HG02885 (cell line): ENCODE measurements at regions not wholly inside any gene's neighbourhood (a gene's known extent, or its start where the extent isn't known, plus 50 kb on each side); places are given as distances from the start of the nearest gene placed in this dataset.
A peak's percentile ranks its signal among the peaks of the same experiment; 100 is the strongest.
"Not testable (repeated sequence)": the region's sequence is repeated elsewhere in the genome, so short reads cannot be mapped to it uniquely, and the experiment has no call there.

Experiments
- ATAC-seq: cut with Tn5 transposase; IDR thresholded peaks from one replicate; pipeline ENCODE4 v1.9.1; 2021; ENCODE audit warnings: mild to moderate bottlenecking; ENCODE audit not compliant: unreplicated experiment, poor library complexity

DNA sequence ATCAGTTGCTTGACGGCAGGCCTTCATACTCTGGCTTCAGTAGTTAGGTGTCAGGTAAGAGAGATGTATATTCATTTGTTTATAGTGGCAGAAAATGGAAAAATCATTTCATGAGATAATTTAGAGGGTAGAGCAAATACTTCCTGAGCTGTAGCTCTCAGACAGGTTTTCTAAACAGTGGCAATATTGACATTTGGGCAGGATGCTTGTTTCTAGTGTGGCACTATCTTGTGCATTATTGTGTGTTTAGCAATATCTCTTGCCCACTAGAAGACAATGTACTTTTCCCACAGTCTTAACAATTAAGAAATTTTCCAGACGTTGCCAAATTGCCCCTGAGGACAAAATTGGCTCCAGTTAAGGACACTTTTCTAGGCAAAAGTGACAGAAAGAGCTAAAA is 1143.1 kb downstream of the PLA2G4A start:
- no peak for ATAC-seq

DNA sequence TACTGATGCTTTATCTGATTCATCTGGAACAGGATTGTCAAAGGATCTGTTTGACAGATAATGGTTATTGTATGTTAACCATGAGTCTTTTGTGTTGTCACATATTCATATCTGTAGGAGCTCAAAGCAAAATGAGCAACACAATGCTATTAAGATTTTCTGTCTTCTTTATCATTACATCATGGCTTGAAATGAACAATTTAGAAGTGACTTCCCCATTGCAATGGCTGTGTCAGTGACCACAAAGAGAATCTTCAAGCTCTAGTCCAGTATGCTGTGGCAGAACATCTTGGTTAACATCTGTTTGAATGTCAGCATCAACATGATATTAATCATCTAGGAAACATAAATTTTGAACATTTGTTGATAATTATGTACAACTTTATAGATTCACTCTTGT is 1148.5 kb downstream of the PLA2G4A start:
- no peak for ATAC-seq

DNA sequence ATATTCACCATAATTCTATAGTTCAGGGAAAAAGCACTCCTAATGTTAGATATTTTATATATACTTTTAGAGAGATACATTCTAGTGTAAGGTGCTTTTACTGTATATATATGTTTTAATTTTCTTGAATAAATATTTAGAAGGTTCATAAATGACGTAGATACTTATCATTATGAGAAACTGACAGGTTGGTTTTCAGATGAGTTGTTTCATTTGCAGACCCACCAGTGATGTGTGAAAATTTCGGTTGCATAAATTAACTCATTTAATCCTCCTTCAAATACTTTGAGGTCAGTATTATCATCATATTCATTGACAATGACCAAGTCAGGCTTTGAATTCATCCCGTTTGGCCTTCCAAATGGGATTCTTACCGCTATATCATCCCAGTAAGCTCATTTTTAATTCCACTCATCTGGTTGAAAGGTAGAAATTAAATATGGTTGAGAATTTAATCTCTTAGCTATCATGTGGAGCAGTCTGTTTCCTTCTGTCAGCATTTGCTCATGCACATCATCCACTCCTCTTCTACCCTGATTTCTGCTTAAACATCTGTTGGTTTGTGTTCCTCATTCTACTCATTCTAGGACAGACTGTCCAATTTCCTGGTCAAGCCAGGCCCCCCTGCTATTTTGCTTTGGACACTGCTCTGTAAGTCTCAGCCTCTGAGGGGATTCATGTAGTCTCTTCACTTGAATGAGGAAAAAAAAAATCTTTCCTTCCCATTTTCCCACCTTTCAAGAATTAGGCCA is 1156.6 kb downstream of the PLA2G4A start:
- no peak for ATAC-seq

DNA sequence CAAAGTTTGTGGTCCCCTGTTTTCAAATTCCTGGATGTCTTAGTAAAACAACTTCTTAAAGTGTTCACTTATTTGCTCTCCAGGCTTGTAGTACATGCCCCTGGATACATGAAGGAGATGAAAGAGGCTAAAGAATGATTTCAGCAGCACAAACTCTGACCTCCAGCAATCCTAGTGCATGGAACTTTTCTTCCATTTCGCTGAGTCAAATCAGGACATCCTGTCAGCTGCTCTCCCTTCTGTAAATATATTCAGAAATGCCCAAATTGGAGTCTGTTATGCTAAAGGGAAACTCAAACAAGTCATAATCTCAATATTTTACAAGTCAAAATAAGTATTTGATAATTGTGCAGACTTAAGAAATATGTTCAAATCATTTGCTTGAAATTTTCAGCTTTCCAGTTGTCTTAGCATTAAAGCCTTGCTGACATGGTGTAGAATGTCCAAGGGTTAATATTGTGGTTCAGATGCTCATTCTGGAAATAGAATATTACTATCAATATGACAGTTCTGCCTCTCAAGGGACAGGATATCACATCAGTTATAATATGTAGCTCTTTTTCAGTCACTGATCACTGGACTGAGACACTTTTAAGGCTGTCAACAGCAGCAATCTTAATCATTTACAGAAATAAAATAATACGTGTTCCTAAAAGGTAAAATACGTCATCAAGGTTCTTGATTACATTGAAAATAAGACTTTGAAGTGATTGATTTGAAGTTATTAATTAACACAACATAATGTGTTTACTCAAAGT is 1157.3 kb downstream of the PLA2G4A start:
- peak; percentile 65 for ATAC-seq

DNA sequence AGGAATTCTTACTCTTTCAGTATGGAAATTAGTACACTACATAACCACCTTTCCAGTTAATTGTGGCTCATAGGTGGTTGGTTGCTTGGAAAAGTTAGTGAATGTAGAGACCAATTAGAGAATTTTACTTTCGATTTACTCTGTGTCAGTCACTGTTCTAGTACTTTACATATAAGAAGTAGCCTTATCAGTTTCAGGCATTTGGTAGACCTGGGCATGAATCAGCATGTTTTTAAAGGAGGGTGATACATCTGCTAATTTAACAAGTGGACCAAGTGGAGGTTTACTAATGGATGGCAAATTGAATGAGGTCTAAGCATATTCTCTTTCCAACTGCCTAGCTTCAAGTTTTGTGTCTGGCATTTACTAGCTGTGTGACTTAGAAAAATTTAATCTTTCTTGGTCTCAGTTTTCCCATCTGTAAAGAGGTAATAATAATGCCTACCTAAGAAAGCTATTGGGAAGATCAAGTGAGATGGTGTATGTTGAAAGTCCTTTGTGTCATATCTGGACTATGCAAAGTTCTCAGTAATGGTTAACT is 1158.6 kb downstream of the PLA2G4A start:
- no peak for ATAC-seq

DNA sequence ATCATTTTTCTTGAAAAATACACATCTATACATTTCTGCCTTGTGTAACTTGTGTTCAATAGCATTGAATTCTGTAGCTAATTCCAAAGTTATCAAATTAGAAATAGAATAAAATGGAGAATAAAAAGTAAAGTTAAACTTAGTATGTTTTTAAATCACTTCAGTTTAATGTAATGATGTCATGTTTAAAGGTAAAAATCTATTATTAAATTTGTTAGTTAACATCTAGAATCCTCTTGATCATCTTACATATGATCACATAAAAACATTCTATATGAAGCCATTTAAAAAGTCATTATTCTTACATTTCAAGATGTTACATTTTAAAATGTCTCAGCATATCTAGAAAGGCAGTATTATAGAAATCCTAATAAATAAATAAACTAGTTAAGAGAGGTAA is 1163.2 kb downstream of the PLA2G4A start:
- ATAC-seq: no peak

DNA sequence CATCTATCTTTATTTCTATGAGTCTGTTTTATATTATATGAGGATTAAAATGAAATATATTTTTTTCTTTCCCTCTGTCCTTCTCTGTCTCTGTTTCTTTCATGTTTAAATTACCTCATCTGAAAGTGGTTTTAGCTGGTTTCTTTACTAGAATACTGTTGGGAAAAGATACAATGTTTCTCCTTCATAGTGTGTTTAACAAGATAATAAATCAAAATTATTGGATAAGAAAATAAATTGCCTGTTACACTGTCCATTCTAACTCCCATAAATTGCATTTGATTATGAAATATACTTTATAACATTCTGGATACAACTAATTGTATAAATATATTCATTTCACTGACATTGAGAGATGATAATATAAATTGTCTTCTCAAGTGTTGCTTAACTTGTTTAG is 1168.0 kb downstream of the PLA2G4A start:
- ATAC-seq: no peak

DNA sequence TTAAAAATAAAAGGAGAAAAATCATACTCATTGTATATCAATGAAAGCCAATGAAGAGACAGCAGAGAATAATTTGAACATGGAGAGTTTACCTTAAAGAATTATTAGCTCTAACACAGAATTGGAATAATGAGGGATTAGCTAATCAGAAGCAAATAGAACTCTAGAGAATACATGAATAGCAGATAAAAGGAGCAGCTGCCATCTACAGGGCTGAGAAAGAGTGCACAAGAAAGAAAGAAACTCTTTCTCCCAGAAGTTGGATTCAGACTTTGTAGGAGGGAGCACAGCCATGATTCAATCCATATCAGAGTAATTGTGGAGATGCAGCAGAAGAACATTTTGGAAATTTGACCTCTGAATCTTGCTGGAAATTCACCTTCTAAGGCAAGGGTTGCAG is 1171.2 kb downstream of the PLA2G4A start:
- ATAC-seq: no peak

DNA sequence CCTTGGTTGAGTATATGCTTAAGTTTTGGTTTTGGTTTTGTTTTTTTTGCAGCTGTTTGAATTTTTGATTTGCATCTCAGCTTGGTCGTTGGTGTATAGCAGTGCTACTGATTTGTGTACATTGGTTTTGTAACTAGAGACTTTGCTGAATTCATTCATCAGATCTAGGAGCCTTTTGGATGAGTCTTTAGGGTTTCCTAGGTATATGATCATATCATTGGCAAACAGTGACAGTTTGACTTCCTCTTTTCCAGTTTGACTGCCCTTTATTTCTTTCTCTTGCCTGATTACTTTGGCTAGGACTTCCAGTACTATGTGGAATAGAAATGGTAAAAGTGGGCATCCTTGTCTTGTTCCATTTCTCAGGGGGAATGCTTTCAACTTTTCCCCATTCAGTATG is 1174.9 kb downstream of the PLA2G4A start:
- ATAC-seq: not testable (repeated sequence)

DNA sequence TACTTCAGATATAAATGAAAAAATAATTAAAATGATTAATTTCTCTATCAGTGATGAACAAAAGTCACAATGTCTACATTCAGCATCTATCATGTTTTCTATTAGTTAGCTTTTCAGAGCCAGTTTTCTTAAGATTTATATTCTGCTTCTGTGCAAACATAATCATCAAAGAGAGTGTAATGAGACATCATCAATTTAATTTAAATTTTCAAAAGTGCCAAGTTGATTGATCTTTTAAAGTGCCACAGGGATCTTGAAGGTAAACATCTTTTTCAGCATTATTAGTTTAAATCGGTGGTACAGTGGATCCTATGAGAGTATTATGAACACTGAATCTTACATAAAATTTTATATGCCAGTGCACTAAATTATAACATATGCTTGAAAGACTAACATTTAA is 1176.1 kb downstream of the PLA2G4A start:
- ATAC-seq: no peak

DNA sequence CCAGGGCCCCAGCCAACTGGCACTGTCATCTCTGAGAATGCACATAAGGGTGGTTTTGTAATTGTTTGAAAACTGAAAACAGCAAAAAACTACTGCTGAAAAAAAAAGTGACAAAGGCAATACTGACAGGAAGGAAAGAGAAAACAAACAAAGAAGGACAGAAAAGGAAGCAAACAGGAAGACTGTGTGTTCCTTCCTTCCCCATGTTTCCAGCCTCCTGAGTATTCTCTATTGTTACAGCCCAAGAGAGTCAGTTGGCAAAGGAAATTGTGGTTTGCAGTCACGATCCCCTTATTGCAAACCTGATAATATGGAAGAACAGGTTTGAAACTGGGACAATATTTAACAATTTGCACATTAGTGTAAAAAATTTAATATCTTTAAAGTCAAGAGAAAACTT is 1177.6 kb downstream of the PLA2G4A start:
- no peak for ATAC-seq

DNA sequence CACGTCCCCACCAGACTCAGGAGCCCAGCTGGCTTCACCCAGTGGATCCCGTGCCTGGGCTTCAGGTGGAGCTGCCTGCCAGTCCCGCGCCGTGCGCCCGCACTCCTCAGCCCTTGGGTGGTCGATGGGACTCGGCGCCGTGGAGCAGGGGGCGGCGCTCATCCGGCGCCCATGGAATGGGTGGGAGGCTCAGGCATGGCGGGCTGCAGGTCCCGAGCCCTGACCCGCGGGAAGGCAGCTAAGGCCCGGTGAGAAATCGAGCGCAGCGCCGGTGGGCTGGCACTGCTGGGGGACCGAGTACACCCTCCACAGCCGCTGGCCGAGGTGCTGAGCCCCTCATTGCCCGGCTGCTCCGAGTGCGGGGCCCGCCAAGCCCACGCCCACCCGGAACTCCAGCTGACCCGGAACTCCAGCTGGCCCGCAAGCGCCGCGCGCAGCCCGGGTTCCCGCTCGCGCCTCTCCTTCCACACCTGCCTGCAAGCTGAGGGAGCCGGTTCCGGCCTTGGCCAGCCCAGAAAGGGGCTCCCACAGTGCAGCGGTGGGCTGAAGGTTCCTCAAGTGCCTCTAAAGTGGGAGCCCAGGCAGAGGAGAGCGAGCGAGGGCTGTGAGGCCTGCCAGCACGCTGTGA is 1184.6 kb downstream of the PLA2G4A start:
- not testable (repeated sequence) for ATAC-seq

DNA sequence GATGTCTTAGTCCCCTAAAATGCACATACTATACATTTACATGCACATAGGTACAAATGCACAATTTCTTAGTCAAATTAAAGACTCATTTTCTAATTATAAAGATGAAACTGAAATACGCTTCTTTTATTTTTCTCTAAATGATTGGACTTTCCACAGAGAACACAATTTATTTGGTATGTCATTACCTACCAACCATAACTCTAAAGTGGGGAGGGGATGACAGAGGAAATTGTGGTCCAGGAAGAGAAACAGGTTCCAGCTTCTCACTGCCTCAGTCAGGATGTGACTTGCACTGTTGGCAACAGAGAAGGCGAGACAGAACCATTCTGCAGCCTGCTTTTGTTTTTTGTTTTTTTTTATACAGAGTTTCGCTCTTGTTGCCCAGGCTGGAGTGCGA is 1189.2 kb downstream of the PLA2G4A start:
- ATAC-seq: no peak

DNA sequence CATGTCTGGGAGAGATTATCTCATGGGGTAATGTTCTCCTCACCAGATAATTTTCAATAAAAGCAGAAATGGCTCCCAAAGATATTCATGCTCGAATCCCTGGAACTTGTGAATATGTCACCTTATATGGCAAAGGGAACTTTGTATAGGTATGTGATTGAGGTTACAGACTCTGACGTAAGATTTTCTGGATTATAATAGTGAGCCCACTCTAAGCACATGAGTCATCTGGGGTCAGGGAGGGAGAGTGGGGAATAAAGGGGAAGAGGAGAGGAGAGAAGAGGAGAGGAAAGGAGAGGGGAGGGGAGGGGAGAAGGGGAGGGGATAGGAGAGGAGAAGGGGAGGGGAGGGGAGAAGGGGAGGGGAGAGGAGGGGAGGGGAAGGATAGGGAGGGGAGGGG is 1193.9 kb downstream of the PLA2G4A start:
- ATAC-seq: no peak

DNA sequence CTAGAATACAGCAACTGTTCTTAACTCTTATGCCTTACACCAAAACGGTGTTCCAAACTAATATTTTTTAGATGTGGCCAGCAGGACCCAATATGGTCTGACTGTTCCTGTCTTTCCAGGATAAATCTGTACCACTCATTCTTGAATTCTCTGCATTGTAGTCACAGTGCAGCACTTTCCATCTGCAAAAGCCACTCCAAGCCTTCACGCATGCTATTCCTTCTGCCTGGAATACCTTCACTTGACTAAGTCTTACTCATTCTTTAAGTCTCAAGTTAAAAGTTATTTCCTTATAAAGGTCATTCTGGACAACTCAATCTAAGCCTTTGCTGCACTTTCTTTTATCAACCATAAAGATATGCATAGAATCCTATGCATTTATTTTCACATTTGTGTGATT is 1194.5 kb downstream of the PLA2G4A start:
- ATAC-seq: no peak

DNA sequence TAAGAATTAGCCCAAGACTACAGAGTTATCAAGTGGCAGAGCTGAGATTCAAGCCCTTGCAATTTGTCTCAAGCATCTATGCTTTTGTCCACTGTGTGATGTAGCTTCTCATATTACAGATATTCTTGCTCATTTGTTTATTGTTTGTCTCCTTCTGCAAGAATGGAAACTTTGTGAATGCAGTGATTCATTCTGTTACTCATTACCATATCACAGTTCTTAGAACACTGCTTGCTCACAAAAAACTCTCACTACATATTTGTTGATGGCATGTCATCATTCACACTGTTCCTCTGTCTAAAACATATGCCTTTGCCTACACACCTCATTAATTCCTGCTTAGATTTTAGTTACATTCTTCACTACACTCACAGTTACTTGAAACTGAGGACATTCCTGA is 1198.9 kb downstream of the PLA2G4A start:
- ATAC-seq: peak; percentile 89

DNA sequence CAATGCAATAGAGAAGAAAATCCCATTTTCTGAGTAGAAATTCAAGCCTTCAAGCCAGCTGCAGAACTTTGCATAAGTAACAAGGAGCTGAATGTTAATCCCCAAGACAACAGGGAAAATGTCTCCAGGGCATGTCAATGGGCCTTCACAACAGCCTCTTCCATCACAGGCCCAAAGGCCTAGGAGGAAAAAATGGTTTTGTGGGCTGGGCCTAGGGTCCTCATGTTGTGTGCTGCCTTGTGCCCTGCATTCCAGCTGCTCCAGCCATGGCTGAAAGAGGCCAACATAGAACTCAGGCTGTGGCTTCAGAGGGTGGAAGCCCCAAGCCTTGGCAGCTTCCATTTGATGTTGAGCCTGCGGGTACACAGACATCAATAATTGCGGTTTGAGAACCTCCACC is 1208.8 kb downstream of the PLA2G4A start:
- not testable (repeated sequence) for ATAC-seq

DNA sequence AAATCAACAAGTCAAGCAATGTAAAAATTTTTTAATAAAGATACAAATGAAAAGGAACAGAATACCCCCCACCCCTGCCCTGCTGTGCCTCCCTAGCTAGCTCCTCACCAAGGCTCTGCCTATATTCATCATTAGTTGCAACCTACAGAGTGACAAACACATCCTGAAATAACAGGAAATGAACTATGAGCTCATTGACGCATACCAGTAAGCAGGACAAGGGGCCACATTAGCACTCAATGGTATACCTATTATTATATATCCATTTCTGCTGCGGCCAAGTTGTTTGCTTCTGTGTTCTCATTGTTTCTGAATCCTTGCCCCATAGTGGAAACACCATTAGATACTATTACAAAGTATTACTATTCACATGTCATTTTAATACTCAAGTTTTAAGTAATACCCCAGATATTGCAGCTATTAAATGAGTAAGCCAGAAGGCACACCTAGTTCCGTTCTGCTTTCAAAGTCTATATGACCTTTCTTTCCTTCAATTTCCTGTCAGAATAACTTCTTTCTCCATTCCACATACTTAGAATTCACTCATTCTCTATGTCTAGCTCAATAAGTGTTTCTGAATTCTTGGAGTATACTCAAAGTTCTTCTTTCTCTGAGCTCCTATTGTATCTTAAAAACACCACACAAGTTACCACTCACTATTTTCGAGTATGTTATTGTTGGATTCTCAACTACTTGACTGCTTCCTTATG is 1214.9 kb downstream of the PLA2G4A start:
- ATAC-seq: no peak

DNA sequence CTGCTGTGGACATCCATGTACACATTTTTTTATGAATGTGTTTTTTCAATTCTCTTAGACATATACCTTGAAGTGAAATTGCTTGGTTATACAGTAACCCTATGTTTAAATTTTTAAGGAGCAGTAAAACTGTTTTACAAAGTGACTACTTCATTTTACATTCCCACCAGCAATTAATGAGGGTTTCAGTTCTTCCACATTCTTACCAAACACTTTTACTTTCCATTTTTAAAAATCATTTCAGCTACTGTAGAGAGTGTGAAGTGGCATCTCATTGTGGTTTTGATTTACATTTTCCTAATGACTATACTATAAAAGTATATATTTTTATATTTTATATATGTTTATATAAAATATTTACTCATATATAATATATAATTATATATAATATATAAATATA is 1221.5 kb downstream of the PLA2G4A start:
- ATAC-seq: no peak

DNA sequence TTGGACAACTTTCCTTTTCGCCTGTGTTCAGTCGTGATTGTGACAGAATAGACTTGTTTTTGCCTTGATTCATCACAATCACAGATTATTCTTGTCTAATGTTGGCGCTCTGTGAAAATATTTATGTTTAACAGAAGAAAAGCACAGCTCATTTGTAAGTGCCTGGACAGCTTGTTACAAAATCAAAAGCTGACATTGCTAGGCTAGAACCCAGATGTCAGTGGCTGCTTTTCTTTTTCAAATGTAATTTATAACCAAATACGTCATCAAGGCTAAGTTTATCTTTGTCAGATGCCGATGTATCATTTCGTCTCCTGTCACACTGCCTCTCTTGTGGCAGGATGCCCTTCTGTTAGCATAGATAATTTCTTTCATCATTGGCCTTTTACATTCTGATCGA is 1227.3 kb downstream of the PLA2G4A start:
- no peak for ATAC-seq

DNA sequence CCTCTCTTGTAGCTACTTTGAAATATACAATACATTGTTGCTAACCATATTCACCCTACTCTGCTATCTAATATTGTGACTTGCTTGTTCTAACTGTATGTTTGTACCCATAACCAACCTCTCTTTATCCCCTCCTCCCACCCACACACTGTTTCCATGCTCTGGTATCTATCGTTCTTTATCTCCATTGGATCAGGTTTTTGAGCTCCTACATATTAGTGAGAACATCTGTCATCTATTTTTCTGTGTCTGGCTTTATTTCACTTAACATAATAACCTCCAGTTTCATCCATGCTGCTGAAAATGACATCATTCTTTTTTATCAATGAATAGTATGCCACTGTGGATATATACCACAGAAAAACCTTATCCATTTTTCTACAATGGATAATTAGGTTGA is 1230.1 kb downstream of the PLA2G4A start:
- ATAC-seq: no peak
